DMS53 (cell line): ENCODE measurements at regions not wholly inside any gene's neighbourhood (a gene's known extent, or its start where the extent isn't known, plus 50 kb on each side); places are given as distances from the start of the nearest gene placed in this dataset.
"Not testable (repeated sequence)": the region's sequence is repeated elsewhere in the genome, so short reads cannot be mapped to it uniquely, and the experiment has no call there.

ENCODE experiments used
- DNase-seq: peaks from one replicate; lab custom pipeline; 2025; lab: John Stamatoyannopoulos, UW

GRCh38 chr7:34207810-34208209, 302.5 kb downstream of the BMPER start:
- DNase-seq = no peak

DNA sequence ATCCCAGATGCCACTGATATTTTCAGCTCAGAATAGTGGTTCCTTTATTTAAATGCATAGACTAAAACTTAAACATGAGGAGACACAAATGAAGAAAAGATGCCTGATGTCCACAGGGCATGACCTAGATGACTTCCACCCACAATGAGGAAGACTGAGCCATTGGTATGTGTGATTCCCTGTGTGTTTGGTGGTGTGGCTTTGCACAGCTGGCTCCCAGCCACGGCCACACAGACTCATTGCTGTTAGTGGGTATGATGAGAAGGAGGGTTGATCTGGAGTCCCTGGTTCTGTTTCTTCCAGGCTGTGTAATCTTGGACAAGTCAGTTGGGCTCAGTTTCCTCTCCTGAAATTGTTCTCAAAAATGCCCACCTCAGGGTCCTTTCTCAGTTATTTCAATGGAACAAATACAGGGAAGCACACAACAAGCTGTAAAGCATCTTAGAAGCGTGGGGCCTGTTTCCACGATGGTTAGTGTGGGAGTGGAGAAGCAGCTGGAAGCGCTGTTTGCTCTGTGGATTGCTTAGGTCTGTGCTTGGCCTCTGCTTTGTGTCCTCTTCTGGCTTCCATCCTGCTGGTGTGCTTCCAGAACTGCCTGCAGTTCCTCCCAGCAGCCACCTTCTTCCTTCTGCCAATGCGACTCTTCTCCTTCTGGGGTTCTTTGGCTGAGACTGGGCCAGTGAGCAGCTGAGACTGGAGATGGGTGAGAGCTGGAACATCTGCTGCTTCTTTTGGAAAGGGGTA, 303.7 kb downstream of the BMPER start:
- no peak for DNase-seq

DNA sequence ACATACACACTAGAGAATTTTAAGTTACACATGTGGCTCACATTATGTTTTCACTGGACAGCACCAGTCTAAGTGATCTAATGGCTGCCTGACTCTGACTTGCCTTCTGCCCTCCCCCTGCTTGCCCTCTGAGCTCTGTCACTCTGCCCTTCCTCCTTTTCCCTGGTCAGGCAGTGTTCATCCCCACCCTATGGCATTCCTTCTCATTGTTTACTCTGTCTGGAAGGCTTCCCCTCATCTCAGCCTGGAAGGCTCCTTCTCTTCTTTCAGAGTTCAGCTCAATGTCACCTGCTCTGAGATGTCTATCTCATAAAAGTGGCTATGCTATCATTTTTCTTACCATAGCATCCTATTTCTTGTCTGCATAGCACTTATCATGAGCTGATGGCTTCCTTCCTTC, 305.7 kb downstream of the BMPER start:
- no peak for DNase-seq

DNA sequence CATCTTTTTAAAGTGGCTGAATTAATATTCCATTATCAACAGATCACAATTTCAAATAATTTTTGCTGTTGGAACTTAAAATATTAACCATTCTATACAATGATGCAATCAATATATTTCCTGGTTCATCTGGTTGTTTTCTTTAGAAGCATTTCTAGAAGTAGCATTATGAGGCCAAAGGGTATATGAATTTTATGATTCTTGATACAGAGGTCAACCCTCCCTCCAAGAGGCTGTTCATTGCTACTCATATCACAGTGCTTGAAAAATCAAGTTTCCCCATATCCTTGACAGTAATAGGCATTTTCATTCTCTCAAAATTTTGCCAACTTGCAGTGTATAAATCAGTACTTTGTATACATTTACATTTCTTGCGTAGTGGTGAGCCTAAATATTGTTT, 312.6 kb downstream of the BMPER start:
- no peak for DNase-seq

GRCh38 chr7:34219153-34219718, 313.9 kb downstream of the BMPER start:
- DNase-seq = no peak

- DNase-seq = no peak
These were observed 315.3 kb downstream of the BMPER start for GRCh38 chr7:34220506-34221185.

DNA sequence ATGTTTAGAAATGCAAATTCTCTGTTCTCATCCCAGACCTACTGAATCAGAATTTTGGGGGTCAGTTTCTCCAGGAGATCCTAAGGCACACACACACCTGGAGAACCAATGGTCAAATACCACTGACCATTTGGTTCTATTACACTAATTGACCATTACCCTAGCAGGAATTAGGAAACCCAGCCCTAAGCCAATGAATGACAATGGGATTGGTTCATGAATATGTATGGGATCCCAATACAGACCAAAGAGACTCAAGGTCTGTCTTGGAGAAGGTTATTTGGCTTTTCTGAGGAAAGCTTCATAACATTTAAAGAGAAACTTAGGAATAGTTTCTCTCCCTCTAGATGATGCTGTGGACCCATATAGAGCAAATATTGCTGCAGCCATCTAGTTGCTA, 317.0 kb downstream of the BMPER start:
- no peak for DNase-seq

DNA sequence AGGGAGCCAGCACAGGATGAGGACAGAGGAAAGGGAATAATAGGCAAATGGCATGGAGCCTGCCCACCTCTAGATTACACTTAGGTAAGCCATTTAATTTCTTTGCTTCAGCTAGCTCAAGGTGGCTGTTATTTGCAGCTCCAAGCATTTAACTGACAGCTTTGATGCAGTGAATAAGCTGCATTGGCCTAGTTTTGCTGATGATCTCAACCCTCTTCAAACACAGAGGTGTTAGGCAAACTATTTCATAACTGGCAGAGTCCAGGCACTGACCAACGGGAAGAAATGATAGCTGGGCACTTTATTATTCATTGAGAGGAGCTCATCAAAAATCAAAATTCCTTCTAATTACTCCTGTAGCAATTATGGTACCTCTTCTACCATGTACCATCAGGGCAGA, 317.4 kb downstream of the BMPER start:
- peak; percentile 39 for DNase-seq

- DNase-seq = peak; percentile 15
These were observed 318.9 kb downstream of the BMPER start for GRCh38 chr7:34224281-34224680.

GRCh38 chr7:34225193-34225592, 319.9 kb downstream of the BMPER start:
- peak; percentile 83 for DNase-seq

DNA sequence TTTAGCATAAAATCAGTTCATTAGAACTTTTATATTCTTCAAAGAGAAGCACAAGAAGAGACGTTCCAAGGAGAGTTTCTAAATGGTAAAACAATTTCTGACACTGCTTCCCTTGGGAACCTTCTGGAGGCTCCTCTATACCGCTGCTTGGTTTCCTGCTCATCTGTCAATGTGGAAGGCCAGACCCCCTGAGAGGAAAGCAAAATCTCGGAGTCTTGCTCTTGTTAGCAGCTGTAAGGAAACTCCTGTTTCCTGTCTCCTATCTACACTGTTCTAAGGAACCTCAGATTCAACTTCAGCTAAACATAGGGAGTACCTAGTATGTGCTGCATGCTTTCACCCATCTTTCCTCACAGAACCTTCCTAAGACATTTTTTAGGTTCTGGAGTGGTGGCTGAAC, 322.2 kb downstream of the BMPER start:
- DNase-seq = no peak

- not testable (repeated sequence) for DNase-seq
These were observed 329.8 kb downstream of the BMPER start for GRCh38 chr7:34235101-34235500.

GRCh38 chr7:34236057-34236456, 330.7 kb downstream of the BMPER start:
- no peak for DNase-seq

- no peak for DNase-seq
These were observed 331.6 kb downstream of the BMPER start for GRCh38 chr7:34236839-34237492.

DNA sequence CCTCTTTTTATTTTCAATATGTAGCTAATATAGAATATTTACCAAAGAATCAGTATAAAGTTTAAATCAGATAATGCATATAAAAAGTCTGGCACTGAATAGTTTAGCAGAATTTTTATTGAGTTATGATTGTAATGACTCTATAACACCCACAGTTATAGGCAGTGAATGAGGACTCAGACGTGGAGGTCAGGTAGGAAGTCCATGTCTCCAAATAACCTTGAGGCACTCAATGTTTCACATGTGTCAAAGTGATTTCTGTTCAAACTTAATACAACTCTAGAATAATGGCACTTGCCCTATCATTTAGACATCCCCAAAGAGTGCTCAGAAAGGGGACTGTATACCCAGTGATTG, 332.1 kb downstream of the BMPER start:
- DNase-seq = no peak

DNA sequence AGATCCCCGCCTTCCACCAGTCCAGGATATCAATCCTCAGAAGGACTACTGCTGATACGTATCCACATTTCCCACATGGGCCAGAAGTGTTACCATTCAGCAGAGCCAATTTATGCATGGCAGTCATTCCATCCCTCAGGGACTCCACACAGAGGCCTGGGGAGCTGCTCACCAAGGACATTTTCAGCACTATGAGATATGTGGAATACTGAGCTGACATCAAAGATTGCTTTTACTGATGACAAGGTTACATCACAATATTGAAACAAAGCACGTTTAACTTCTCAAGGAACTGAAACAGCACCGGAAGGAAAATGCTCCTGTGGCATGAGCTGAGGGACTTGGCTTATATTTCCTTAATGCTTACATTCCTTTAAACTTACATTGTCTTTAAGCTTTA, 335.1 kb downstream of the BMPER start:
- DNase-seq = no peak

GRCh38 chr7:34242391-34242790, 337.1 kb downstream of the BMPER start:
- DNase-seq = no peak

- no peak for DNase-seq
These were observed 339.9 kb downstream of the BMPER start for GRCh38 chr7:34245246-34245645.

- no peak for DNase-seq
These were observed 342.1 kb downstream of the BMPER start for GRCh38 chr7:34247468-34247867.

DNA sequence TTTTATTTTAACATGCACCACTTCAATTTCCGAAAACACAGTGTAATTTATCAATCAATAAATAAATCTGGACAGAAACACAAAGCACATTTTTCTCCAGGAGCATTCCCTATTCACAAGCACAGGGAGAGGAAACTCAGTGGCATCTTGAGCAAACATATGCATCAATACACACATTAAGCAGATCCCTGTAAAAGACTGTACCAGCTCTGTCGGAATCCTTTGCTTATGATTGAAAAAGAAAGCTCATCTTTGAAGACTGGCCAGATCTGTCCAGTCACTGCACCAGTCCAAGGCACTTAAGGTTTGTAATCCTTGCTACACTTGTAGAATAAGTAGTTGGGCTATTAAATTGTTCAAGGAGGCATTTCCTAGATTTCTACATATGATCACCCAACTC, 343.9 kb downstream of the BMPER start:
- DNase-seq = no peak

DNA sequence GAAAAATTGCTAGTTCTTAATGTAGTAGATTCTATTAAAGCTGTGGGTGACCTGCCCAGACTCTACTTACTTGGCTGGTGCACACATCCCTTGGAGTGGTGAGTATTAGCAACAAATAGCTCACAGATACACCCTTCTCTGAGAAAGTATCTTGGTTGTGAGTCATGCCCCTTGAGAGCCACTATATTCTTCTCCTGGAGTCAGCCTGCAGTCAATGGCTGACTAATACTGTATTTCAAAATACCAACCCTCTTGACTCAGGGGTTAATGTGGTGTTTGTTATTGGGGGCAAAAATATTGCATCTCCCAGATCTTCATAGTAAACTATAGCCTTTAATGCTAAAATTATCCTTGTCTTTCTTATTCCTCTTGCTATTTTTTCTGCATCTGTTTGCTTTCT, 354.9 kb downstream of the BMPER start:
- DNase-seq = peak; percentile 37

DNA sequence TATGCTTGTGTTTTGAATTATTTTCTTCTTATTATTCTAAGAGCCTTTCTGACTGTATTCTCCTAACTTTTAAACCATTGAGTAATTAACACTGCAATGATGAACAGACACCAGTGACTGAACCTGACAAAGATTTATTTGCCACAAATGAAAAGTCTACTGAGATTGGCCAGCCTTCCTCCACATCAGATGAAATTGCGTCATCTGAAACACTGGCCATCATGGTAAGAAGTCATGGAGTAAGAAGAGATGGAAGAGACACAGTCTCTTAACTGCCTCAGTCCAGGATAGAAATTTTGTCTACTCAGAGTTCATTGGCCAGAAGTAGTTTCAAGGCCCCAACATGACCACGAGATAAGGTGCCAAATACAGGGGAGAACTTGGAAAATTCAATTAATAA, 357.8 kb downstream of the BMPER start:
- no peak for DNase-seq

GRCh38 chr7:34269084-34269483, 363.7 kb downstream of the BMPER start:
- DNase-seq = no peak
